ENCODE measurements at regions not wholly inside any gene's neighbourhood (a gene's known extent, or its start where the extent isn't known, plus 50 kb on each side); places are given as distances from the start of the nearest gene placed in this dataset.
"Not testable (repeated sequence)": the region's sequence is repeated elsewhere in the genome, so short reads cannot be mapped to it uniquely, and the experiment has no call there.

GRCh38 chr5:87650284-87650683 lies 237.6 kb upstream of the CCNH start:
- no peak for DNase-seq (ENCODE audit: low read depth in 2 of 2)

- no peak for DNase-seq (ENCODE audit: low read depth in 2 of 2)
Measured at GRCh38 chr5:87649455-87649854, 236.7 kb upstream of the CCNH start.

- DNase-seq (ENCODE audit: low read depth in 2 of 2) = no peak
Measured at GRCh38 chr5:87645224-87645623, 232.5 kb upstream of the CCNH start.

GRCh38 chr5:87640902-87641301 lies 228.2 kb upstream of the CCNH start:
- no peak for DNase-seq (ENCODE audit: low read depth in 2 of 2)

GRCh38 chr5:87627363-87627762 lies 214.6 kb upstream of the CCNH start:
- DNase-seq (ENCODE audit: low read depth in 2 of 2) = no peak

GRCh38 chr5:87608385-87608784 lies 195.7 kb upstream of the CCNH start:
- DNase-seq (ENCODE audit: low read depth in 2 of 2) = no peak

GRCh38 chr5:87605663-87606062 lies 192.9 kb upstream of the CCNH start:
- no peak for DNase-seq (ENCODE audit: low read depth in 2 of 2)

GRCh38 chr5:87599778-87600177 lies 187.0 kb upstream of the CCNH start:
- DNase-seq (ENCODE audit: low read depth in 2 of 2) = no peak

- no peak for DNase-seq (ENCODE audit: low read depth in 2 of 2)
Measured at GRCh38 chr5:87598460-87598859, 185.7 kb upstream of the CCNH start.

GRCh38 chr5:87594566-87594965 lies 181.8 kb upstream of the CCNH start:
- DNase-seq (ENCODE audit: low read depth in 2 of 2) = no peak

- DNase-seq (ENCODE audit: low read depth in 2 of 2) = no peak
Measured at GRCh38 chr5:87589587-87589986, 176.9 kb upstream of the CCNH start.

- DNase-seq (ENCODE audit: low read depth in 2 of 2) = no peak
Measured at GRCh38 chr5:87588316-87588715, 175.6 kb upstream of the CCNH start.

- not testable (repeated sequence) for DNase-seq (ENCODE audit: low read depth in 2 of 2)
Measured at GRCh38 chr5:87583704-87584103, 171.0 kb upstream of the CCNH start.

- no peak for DNase-seq (ENCODE audit: low read depth in 2 of 2)
Measured at GRCh38 chr5:87582149-87582548, 169.4 kb upstream of the CCNH start.

- DNase-seq (ENCODE audit: low read depth in 2 of 2) = no peak
Measured at GRCh38 chr5:87581661-87582060, 168.9 kb upstream of the CCNH start.

GRCh38 chr5:87579678-87580077 lies 166.9 kb upstream of the CCNH start:
- DNase-seq (ENCODE audit: low read depth in 2 of 2) = no peak

- DNase-seq (ENCODE audit: low read depth in 2 of 2) = no peak
Measured at GRCh38 chr5:87576867-87577266, 164.1 kb upstream of the CCNH start.

GRCh38 chr5:87576306-87576705 lies 163.6 kb upstream of the CCNH start:
- not testable (repeated sequence) for DNase-seq (ENCODE audit: low read depth in 2 of 2)

- DNase-seq (ENCODE audit: low read depth in 2 of 2) = no peak
Measured at GRCh38 chr5:87574106-87574505, 161.4 kb upstream of the CCNH start.

GRCh38 chr5:87572611-87573010 lies 159.9 kb upstream of the CCNH start:
- DNase-seq (ENCODE audit: low read depth in 2 of 2) = no peak

GRCh38 chr5:87572090-87572489 lies 159.4 kb upstream of the CCNH start:
- DNase-seq (ENCODE audit: low read depth in 2 of 2) = no peak

- DNase-seq (ENCODE audit: low read depth in 2 of 2) = no peak
Measured at GRCh38 chr5:87570366-87570765, 157.6 kb upstream of the CCNH start.

- DNase-seq (ENCODE audit: low read depth in 2 of 2) = no peak
Measured at GRCh38 chr5:87562068-87562467, 149.3 kb upstream of the CCNH start.

GRCh38 chr5:87560528-87560927 lies 147.8 kb upstream of the CCNH start:
- DNase-seq (ENCODE audit: low read depth in 2 of 2) = no peak

- no peak for DNase-seq (ENCODE audit: low read depth in 2 of 2)
Measured at GRCh38 chr5:87551911-87552310, 139.2 kb upstream of the CCNH start.

Measured in stimulated activated CD4-positive, alpha-beta T cell treated with anti-CD3 and anti-CD28 coated beads, Interleukin-4, amount 100 ng/mL, for 48 hours (primary cell).